Tibial nerve (tissue), 4 donors: ENCODE measurements at regions not wholly inside any gene's neighbourhood (a gene's known extent, or its start where the extent isn't known, plus 50 kb on each side); places are given as distances from the start of the nearest gene placed in this dataset.

Source experiments
- DNase-seq, 2 donors: peaks; one replicate each; pipeline ENCODE4 v3.0.0-alpha.2; 2019; ENCODE audit warnings: low spot score in 2 of 2
- H3K27ac ChIP-seq, 4 donors: fragments of 200-600 bp; sonication (generic) in 3 of 4; one replicate each; pipeline ENCODE4 v1.5.1; 2017 to 2019; ENCODE audit warnings: mild to moderate bottlenecking in 1 of 4
- H3K27me3 ChIP-seq, 2 donors: fragments of 200-600 bp; sonication (generic) in 1 of 2; one replicate each; pipeline versions ENCODE4 v1.5.1 to v1.6.0; 2017 to 2019
- H3K36me3 ChIP-seq, 3 donors: fragments of 200-600 bp; sonication (generic); one replicate each; pipeline ENCODE4 v1.5.1; 2018 to 2019
- H3K4me1 ChIP-seq, 4 donors: fragments of 200-600 bp; sonication (generic) in 3 of 4; one replicate each; pipeline ENCODE4 v1.5.1; 2017 to 2019
- H3K4me3 ChIP-seq, 4 donors: fragments of 200-600 bp; sonication (generic) in 3 of 4; one replicate each; pipeline ENCODE4 v1.5.1; 2017 to 2019; ENCODE audit warnings: mild to moderate bottlenecking in 1 of 4, moderate library complexity in 1 of 4
- H3K9me3 ChIP-seq, 4 donors: fragments of 200-600 bp; sonication (generic) in 3 of 4; one replicate each; pipeline ENCODE4 v1.5.1; 2017 to 2019
- EP300 ChIP-seq, 2 donors: sonication (generic); formaldehyde crosslinking; IDR thresholded peaks; one replicate each; pipeline ENCODE4 v1.6.1; 2017; ENCODE audit warnings: antibody characterized with exemption in 2 of 2, mild to moderate bottlenecking in 1 of 2
- POLR2A ChIP-seq, 2 donors: fragments of 450-650 bp; IDR thresholded peaks; one replicate each; pipeline ENCODE4 v1.6.1; 2017; ENCODE audit warnings: antibody characterized with exemption in 2 of 2, mild to moderate bottlenecking in 2 of 2, moderate library complexity in 2 of 2
- WGBS, 2 donors: methylation state at CpG; one replicate each; pipeline ENCODE4 v1.1.5; 2018; 5-methylcytosine and 5-hydroxymethylcytosine counted together
- TF ChIP-seq, protein P1 (sequence below), 5 experiments: fragments of 200-600 bp in 3 of 5; fragments of 450-650 bp in 2 of 5; sonication (generic) in 3 of 5; IDR thresholded peaks; one replicate each; pipeline ENCODE4 v1.5.1; 2016 to 2019; ENCODE audit warnings: antibody characterized with exemption in 5 of 5, mild to moderate bottlenecking in 3 of 5, moderate library complexity in 2 of 5

DNA sequence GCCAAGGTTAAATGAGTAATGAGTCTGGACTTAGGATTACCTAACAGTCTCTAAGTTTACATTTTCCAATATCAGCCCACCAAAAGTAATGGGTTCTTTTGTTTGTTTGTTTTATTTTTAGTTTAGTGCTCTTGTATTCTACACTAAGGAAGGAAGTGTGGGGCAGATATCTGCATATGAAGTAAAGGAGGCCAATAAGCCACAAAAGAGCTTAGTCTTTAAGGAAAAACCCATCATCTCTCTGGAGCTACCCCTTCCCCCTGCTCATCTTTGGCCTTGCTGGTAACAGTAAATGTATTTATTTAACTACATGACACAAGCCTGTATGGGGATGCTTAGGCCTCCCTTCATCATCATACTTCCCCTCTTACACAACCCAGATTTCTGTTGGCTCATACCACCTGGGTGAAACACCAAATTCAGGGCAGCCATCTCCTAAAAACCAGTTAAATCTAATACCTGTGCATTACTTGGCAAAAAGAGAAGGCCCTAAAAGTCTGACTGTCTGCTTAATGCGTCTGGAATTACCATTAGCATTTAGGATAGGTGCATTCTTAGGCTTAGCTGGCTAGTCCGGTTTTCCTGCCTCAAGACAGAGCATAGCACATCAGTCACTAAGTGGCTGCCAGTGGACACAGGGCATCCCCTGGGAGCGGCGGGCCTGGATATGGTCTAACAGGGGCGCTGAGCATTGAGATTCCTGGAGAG, 96.8 kb upstream of the ADGRL2 start:
- H3K27me3 ChIP-seq = no peaks in the 10 kb centered on the region
- H3K4me3 ChIP-seq = no peak overlapping the region
- TF ChIP-seq POLR2A (IDR thresholded peaks at IDR 0.05) = no peak
- TF ChIP-seq, protein P1, sequence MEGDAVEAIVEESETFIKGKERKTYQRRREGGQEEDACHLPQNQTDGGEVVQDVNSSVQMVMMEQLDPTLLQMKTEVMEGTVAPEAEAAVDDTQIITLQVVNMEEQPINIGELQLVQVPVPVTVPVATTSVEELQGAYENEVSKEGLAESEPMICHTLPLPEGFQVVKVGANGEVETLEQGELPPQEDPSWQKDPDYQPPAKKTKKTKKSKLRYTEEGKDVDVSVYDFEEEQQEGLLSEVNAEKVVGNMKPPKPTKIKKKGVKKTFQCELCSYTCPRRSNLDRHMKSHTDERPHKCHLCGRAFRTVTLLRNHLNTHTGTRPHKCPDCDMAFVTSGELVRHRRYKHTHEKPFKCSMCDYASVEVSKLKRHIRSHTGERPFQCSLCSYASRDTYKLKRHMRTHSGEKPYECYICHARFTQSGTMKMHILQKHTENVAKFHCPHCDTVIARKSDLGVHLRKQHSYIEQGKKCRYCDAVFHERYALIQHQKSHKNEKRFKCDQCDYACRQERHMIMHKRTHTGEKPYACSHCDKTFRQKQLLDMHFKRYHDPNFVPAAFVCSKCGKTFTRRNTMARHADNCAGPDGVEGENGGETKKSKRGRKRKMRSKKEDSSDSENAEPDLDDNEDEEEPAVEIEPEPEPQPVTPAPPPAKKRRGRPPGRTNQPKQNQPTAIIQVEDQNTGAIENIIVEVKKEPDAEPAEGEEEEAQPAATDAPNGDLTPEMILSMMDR (IDR thresholded peaks at IDR 0.05) = no peak
- no peak for TF ChIP-seq EP300 (IDR thresholded peaks at IDR 0.05)
- no peak overlapping the region for H3K27ac ChIP-seq
- H3K4me1 ChIP-seq = no peaks in the 10 kb centered on the region
- H3K9me3 ChIP-seq = no peaks in the 10 kb centered on the region
- H3K36me3 ChIP-seq = no peaks in the 10 kb centered on the region
- DNase-seq = no peak
- 88 to 92% methylated on average over 5 of the region's 5 CpGs for WGBS, 2 donors

- Histone ChIP-seq H3K27me3 (no peaks in the 10 kb centered on the region), H3K4me1 (no peaks in the 10 kb centered on the region), H3K4me3 (no peak overlapping the region), H3K36me3 (no peaks in the 10 kb centered on the region), H3K9me3 (no peaks in the 10 kb centered on the region), H3K27ac (no peak overlapping the region)
- 72 to 73% methylated on average over 3 of the region's 3 CpGs for WGBS, 2 donors
- no peak for DNase-seq
- TF ChIP-seq POLR2A (IDR thresholded peaks at IDR 0.05) (no peak), EP300 (IDR thresholded peaks at IDR 0.05) (no peak)
- TF ChIP-seq, protein P1 (IDR thresholded peaks at IDR 0.05) = no peak
Measured at GRCh38 chr1:81703391-81703755, 97.4 kb upstream of the ADGRL2 start.

- no peak for TF ChIP-seq POLR2A (IDR thresholded peaks at IDR 0.05)
- no peak overlapping the region for H3K4me3 ChIP-seq
- no peaks in the 10 kb centered on the region for H3K36me3 ChIP-seq
- 72 to 78% methylated on average over 4 of the region's 4 CpGs for whole genome bisulfite sequencing, 2 donors
- no peaks in the 10 kb centered on the region for H3K4me1 ChIP-seq
- H3K27ac ChIP-seq = no peak overlapping the region
- DNase-seq = no peak
- H3K9me3 ChIP-seq = no peaks in the 10 kb centered on the region
- no peaks in the 10 kb centered on the region for H3K27me3 ChIP-seq
Measured at GRCh38 chr1:81702903-81703302, 97.8 kb upstream of the ADGRL2 start.

DNA sequence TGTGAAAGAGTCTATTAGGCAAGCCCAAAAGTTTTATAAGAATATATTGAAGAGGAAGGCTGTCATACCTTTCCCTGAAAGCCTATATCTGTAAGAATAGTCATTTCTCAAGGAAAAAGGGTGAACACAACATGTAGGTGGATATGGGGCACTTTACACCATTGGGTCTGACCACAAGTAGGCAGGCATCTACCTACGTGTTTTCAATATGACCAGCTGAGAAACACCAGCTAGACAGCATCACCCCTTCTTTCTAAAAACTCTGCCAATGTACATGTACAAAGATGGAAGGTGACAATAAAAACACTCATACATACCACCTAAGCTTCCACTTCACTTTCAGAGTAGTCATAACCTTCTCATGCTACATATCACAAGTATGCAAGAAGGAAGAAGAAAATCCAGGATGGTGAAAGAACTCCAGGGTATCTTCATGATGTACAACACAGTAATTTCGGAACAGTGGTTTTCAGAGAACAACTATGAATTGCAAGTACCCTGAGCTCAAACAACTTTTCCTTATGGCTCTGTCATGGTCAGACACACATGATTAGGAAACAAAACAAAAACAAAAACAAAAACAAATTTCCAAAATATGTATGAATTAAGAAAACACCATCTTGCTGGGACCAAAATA, 98.5 kb upstream of the ADGRL2 start:
- TF ChIP-seq POLR2A (IDR thresholded peaks at IDR 0.05) (no peak), EP300 (IDR thresholded peaks at IDR 0.05) (no peak)
- TF ChIP-seq, protein P1 (IDR thresholded peaks at IDR 0.05) = no peak
- H3K4me1 ChIP-seq = no peaks in the 10 kb centered on the region
- no peaks in the 10 kb centered on the region for H3K36me3 ChIP-seq
- H3K27me3 ChIP-seq = no peaks in the 10 kb centered on the region
- H3K4me3 ChIP-seq = no peak overlapping the region
- H3K9me3 ChIP-seq = no peaks in the 10 kb centered on the region
- DNase-seq = no peak
- no peak overlapping the region for H3K27ac ChIP-seq
- 91 to 94% methylated on average over 2 of the region's 2 CpGs for WGBS, 2 donors

DNA sequence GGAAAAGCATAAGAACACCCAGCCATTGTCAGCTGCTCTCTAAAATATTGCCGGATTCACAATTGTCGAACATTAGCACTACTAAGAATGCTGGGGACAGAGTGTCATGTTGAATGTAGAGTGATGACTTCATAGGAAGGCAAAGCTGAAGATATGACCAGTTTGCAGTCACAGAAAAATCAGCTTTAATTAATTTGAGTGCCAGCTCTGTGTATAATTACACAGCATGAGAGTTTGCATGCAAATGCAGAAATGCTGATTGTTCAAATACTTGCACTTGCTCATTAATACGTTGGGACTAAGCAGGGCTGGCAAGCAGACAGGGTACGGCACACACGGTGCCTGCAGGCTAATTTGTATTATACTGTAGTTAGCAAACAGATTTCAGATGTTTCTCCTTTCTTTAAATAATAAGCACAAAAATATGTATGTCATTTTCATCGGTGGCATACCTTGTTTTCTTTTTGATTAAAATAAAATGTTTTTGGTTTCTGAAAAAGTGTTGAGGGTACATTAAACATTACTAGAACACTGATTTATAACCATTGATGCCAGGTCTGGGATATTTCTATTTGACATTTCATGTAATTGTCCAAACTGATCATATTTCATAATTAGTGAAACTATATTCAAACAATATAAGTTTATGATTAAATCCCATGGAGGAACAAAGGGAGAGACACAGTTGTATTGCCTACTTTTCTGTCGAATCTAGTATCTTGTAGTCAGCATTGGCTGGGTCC, 99.8 kb upstream of the ADGRL2 start:
- no peaks in the 10 kb centered on the region for H3K9me3 ChIP-seq
- H3K27me3 ChIP-seq = no peaks in the 10 kb centered on the region
- H3K36me3 ChIP-seq = no peaks in the 10 kb centered on the region
- 65 to 71% methylated on average over 7 of the region's 7 CpGs for WGBS, 2 donors
- no peak for DNase-seq
- no peak overlapping the region for H3K27ac ChIP-seq
- TF ChIP-seq POLR2A (IDR thresholded peaks at IDR 0.05) = no peak
- no peak for TF ChIP-seq EP300 (IDR thresholded peaks at IDR 0.05)
- TF ChIP-seq, protein P1 (IDR thresholded peaks at IDR 0.05) = no peak
- no peak overlapping the region for H3K4me3 ChIP-seq
- no peaks in the 10 kb centered on the region for H3K4me1 ChIP-seq
